HFFc6 (cell line): ENCODE measurements at regions not wholly inside any gene's neighbourhood (a gene's known extent, or its start where the extent isn't known, plus 50 kb on each side); places are given as distances from the start of the nearest gene placed in this dataset.

Experiments
- DNase-seq: peaks from one replicate; pipeline ENCODE4 v3.0.0-alpha.2; 2018
- H3K27ac Mint-ChIP-seq: 2 replicates; pipeline ENCODE4 v1.8.0; 2020; ENCODE audit warnings: mild to moderate bottlenecking, mixed read lengths
- H3K27me3 Mint-ChIP-seq: 2 replicates; pipeline ENCODE4 v1.8.0; 2021; ENCODE audit warnings: mild to moderate bottlenecking, moderate library complexity, mixed read lengths; ENCODE audit not compliant: insufficient read depth
- H3K36me3 Mint-ChIP-seq: 2 replicates; pipeline ENCODE4 v1.8.0; 2021; ENCODE audit warnings: low read depth, mixed read lengths
- H3K4me1 Mint-ChIP-seq: 2 replicates; pipeline ENCODE4 v1.8.0; 2020; ENCODE audit warnings: low read depth, mixed read lengths
- H3K4me3 Mint-ChIP-seq: 2 replicates; pipeline ENCODE4 v1.8.0; 2020; ENCODE audit warnings: mild to moderate bottlenecking, moderate library complexity, mixed read lengths
- H3K9me3 Mint-ChIP-seq: 2 replicates; pipeline ENCODE4 v1.8.0; 2020; ENCODE audit warnings: mild to moderate bottlenecking, mixed read lengths
- TF ChIP-seq, protein P1 (sequence below): fragments of 200-600 bp; sonication (generic); IDR thresholded peaks from 2 replicates; pipeline ENCODE4 v1.5.0; 2021; ENCODE audit warnings: antibody characterized with exemption, mild to moderate bottlenecking

DNA sequence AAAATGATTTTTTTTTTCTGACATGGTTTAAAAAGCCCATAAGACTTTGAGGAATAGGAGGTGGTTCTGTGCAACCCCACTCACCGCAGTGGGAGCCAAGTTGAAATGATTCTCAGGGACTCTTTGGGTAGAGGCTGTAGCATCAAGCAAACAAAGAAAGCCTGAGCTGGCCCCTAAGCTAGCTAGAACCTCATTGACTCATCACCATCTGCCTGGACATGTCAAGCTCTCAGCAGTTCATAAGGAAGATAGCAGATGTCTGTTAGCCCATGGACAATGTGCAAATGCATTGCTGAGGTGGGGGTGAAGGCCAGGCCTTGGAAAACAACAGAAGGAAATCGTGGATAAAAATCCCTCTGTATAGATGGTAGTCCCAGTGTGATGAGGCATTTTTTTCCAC is 234.8 kb downstream of the NR2F2 start:
- Mint-ChIP-seq H3K27me3 (peaks cover 4% of the 10 kb centered on the region; the same call in 1 of the 2 replicates), H3K9me3 (no peaks in the 10 kb centered on the region; the same call in 1 of the 2 replicates), H3K27ac (no peak overlapping the region), H3K4me1 (peaks cover 5% of the 10 kb centered on the region; the same call in 1 of the 2 replicates), H3K36me3 (no peaks in the 10 kb centered on the region), H3K4me3 (no peak overlapping the region)
- no peak for DNase-seq
- TF ChIP-seq, protein P1, sequence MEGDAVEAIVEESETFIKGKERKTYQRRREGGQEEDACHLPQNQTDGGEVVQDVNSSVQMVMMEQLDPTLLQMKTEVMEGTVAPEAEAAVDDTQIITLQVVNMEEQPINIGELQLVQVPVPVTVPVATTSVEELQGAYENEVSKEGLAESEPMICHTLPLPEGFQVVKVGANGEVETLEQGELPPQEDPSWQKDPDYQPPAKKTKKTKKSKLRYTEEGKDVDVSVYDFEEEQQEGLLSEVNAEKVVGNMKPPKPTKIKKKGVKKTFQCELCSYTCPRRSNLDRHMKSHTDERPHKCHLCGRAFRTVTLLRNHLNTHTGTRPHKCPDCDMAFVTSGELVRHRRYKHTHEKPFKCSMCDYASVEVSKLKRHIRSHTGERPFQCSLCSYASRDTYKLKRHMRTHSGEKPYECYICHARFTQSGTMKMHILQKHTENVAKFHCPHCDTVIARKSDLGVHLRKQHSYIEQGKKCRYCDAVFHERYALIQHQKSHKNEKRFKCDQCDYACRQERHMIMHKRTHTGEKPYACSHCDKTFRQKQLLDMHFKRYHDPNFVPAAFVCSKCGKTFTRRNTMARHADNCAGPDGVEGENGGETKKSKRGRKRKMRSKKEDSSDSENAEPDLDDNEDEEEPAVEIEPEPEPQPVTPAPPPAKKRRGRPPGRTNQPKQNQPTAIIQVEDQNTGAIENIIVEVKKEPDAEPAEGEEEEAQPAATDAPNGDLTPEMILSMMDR = no peak

DNA sequence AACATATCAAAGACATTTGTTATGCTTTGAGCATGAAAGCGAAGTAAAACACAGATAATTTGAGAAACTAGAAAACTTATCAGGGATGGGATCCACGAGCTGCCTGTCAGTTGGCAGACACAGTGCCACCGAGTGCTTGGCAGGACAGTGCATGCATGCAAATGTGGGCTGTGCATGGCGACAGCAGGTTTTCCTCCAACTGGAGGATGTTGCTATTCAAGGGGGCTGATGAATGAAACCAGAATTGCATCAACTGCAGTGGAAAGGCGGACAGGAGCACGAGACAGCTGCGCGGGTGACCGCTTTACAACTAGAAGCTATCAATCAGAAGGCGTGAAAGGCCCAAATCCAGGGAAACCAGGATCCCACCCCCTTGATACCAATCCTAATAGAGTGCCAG is 244.3 kb downstream of the NR2F2 start:
- H3K27me3 Mint-ChIP-seq = peaks cover 3% of the 10 kb centered on the region
- no peak overlapping the region for H3K27ac Mint-ChIP-seq
- no peaks in the 10 kb centered on the region for H3K4me1 Mint-ChIP-seq
- H3K36me3 Mint-ChIP-seq = no peaks in the 10 kb centered on the region
- no peak for DNase-seq
- no peaks in the 10 kb centered on the region for H3K9me3 Mint-ChIP-seq
- TF ChIP-seq, protein P1 = no peak
- H3K4me3 Mint-ChIP-seq = no peak overlapping the region

DNA sequence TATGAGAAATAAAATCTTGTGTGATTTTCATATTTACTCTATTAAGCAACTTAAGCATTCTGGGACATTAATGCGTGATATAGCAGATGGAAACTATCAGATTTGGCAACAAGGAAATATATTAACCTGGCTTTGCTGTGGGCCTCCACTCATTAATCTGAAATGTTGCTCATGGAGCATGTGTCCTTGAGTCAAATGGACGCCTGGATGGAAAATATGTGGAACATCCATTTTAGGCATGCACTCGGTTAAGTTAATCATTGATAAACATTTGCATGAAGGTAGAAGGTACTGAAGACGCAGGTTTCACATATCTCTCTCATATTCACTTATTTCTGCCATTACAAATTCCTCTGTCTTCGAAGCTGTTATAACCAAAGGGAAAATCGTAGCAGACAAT is 246.1 kb downstream of the NR2F2 start:
- Mint-ChIP-seq H3K9me3 (no peaks in the 10 kb centered on the region), H3K4me1 (no peaks in the 10 kb centered on the region), H3K4me3 (no peak overlapping the region), H3K36me3 (no peaks in the 10 kb centered on the region), H3K27ac (no peak overlapping the region), H3K27me3 (peaks cover 3% of the 10 kb centered on the region)
- TF ChIP-seq, protein P1 = no peak
- no peak for DNase-seq

DNA sequence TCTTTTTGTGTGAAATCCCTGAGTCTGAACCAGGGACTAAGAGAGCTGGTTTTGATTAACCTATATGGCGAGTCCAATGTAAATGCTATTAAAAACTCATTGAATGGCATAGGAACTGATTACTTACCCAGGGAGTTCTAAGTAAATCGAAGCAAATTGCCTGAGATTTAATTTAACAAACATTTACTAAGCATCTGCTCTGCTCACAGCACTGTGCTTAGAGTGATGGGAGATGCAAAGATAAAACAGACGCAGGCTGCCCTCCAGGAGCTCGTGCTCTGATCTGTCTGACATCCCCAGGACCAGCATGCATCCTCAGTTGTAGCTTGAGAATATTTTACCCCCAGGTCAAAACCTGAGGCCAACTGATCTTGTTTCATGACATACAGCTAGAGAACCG is 247.9 kb downstream of the NR2F2 start:
- H3K9me3 Mint-ChIP-seq = no peaks in the 10 kb centered on the region
- TF ChIP-seq, protein P1 = no peak
- H3K4me1 Mint-ChIP-seq = no peaks in the 10 kb centered on the region
- no peak overlapping the region for H3K27ac Mint-ChIP-seq
- no peaks in the 10 kb centered on the region for H3K36me3 Mint-ChIP-seq
- peaks cover 3% of the 10 kb centered on the region for H3K27me3 Mint-ChIP-seq
- H3K4me3 Mint-ChIP-seq = no peak overlapping the region
- DNase-seq = no peak

DNA sequence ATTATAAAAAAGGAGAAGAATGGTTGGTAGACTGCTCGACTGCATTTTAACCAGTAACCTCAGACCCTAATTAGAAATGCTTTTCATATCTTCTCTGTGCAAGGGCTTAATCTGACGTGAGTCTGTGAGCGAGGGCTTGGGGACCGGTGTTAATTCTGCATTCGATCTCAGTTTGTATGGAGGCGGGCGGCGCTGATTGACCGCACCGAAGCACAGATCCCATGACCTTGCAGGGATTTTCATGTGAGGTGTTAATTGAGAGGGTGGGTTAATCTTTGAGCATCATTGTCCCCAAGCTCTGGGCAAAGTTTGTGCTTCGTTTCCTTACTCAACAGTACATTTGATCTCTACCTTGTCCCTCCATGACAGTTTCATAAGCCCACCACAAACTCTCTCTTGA is 250.9 kb downstream of the NR2F2 start:
- no peak for DNase-seq
- H3K4me3 Mint-ChIP-seq = no peak overlapping the region
- H3K27me3 Mint-ChIP-seq = peaks cover 5% of the 10 kb centered on the region
- no peaks in the 10 kb centered on the region for H3K9me3 Mint-ChIP-seq
- no peak overlapping the region for H3K27ac Mint-ChIP-seq
- TF ChIP-seq, protein P1 = no peak
- no peaks in the 10 kb centered on the region for H3K36me3 Mint-ChIP-seq
- peaks cover 6% of the 10 kb centered on the region; the same call in 1 of the 2 replicates for H3K4me1 Mint-ChIP-seq

DNA sequence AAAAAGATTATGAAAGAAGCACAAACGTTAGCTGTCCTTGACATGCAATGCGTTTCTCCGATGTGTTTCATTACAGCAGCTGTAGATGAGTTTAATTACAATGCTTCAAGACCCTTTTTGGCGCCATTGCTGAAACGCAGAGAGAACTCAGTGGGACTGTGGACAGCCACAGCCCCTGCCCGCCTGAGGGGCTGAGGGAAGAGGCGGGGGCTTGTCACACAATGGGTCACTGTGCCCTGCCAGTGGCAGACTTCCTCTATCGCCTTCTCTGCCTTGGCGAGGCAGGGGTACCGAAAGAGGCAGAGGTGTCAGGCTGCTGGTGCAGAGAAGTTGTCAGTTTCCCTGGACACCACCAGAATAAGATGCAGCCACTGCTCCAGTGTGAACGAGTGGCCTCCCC is 252.0 kb downstream of the NR2F2 start:
- no peak overlapping the region for H3K27ac Mint-ChIP-seq
- no peaks in the 10 kb centered on the region for H3K9me3 Mint-ChIP-seq
- no peaks in the 10 kb centered on the region for H3K36me3 Mint-ChIP-seq

More for the DNA sequence above, 252.0 kb downstream of the NR2F2 start:
- Mint-ChIP-seq H3K27me3 (peaks cover 3% of the 10 kb centered on the region), H3K4me1 (peaks cover 6% of the 10 kb centered on the region; the same call in 1 of the 2 replicates), H3K4me3 (no peak overlapping the region)
- no peak for DNase-seq
- TF ChIP-seq, protein P1 = no peak
